Astrocyte of the spinal cord (primary cell): ENCODE measurements at regions not wholly inside any gene's neighbourhood (a gene's known extent, or its start where the extent isn't known, plus 50 kb on each side); places are given as distances from the start of the nearest gene placed in this dataset.

Experiments used
- DNase-seq: peaks from one replicate; pipeline ENCODE4 v3.0.0; 2011; ENCODE audit warnings: low read depth, low spot score
- H3K4me3 ChIP-seq: 2 replicates; pipeline ENCODE4 v1.5.1; 2011; ENCODE audit warnings: low read depth, mild to moderate bottlenecking, low read length, moderate library complexity
- in situ Hi-C: cut with HindIII; loops from 2 replicates; pipeline ENCODE4 v1.10.0; 2017; ENCODE audit warnings: low sequenced_read_pairs
- TF ChIP-seq, protein P1 (sequence below): IDR thresholded peaks from 2 replicates; pipeline ENCODE4 v1.5.1; 2012; ENCODE audit warnings: low read depth, mild to moderate bottlenecking, low read length, inconsistent platforms

DNA sequence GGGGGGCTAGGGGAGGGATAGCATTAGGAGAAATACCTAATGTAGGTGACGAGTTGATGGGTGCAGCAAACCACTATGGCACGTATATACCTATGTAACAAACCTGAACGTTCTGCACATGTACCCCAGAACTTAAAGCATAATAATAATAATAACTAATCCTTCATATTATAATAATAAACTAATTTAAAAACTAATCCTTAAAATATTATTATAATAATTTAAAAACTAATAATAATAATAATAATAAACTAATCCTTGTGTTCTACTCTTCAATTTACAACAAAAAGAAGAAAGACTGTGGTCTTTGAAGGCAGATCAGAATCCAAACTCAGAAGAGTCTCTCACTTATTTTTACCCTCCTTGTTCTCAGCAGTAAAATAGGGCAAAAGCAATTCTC, 774.9 kb downstream of the CDH8 start:
- H3K4me3 ChIP-seq: no peak overlapping the region
- TF ChIP-seq, protein P1, sequence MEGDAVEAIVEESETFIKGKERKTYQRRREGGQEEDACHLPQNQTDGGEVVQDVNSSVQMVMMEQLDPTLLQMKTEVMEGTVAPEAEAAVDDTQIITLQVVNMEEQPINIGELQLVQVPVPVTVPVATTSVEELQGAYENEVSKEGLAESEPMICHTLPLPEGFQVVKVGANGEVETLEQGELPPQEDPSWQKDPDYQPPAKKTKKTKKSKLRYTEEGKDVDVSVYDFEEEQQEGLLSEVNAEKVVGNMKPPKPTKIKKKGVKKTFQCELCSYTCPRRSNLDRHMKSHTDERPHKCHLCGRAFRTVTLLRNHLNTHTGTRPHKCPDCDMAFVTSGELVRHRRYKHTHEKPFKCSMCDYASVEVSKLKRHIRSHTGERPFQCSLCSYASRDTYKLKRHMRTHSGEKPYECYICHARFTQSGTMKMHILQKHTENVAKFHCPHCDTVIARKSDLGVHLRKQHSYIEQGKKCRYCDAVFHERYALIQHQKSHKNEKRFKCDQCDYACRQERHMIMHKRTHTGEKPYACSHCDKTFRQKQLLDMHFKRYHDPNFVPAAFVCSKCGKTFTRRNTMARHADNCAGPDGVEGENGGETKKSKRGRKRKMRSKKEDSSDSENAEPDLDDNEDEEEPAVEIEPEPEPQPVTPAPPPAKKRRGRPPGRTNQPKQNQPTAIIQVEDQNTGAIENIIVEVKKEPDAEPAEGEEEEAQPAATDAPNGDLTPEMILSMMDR: no peak

DNA sequence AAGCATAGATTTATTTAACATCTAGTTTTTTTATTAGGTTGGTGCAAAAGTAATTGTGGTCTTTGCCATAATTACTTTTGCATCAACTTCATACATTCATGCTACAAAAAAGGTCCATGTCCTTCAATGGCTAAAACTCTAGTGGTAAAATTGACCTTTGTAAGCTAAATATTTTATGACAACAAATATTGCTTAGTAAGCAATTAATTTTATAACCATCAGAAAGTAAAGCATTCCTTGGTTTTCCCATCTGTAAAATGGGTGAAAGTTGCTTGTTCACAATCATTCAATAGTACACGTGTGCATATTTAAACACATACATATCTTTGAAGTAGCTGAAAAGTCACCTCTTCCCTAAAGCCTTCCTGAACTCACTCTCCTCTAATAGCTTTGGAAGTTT, 789.6 kb downstream of the CDH8 start:
- in situ Hi-C loops: no loop called here
- no peak for DNase-seq
- H3K4me3 ChIP-seq: no peak overlapping the region
- TF ChIP-seq, protein P1: no peak

More for the DNA sequence above, 774.9 kb downstream of the CDH8 start:
- no peak for DNase-seq
- in situ Hi-C loops: no loop called here

DNA sequence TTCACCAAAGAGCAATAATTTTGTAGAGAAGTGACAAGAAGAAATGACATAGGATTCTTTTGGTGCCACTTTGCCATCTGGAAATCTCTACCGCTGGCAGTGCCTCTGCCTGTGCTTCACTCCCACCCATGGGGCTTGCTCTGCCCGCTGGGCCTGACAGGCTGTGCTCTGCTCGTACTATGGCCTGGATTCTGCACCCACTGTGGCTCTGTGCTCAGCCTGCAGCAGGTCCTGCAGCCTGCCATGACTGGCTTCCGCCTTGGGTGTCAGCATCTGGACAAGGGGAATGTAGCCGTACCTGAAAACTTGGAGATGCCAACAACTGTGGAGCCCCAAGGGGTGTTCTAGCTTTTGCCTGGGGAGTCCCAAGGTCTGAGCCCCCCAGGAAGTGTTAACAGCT, 792.3 kb downstream of the CDH8 start:
- in situ Hi-C loops: no loop called here
- H3K4me3 ChIP-seq: no peak overlapping the region
- DNase-seq: no peak
- TF ChIP-seq, protein P1: no peak

DNA sequence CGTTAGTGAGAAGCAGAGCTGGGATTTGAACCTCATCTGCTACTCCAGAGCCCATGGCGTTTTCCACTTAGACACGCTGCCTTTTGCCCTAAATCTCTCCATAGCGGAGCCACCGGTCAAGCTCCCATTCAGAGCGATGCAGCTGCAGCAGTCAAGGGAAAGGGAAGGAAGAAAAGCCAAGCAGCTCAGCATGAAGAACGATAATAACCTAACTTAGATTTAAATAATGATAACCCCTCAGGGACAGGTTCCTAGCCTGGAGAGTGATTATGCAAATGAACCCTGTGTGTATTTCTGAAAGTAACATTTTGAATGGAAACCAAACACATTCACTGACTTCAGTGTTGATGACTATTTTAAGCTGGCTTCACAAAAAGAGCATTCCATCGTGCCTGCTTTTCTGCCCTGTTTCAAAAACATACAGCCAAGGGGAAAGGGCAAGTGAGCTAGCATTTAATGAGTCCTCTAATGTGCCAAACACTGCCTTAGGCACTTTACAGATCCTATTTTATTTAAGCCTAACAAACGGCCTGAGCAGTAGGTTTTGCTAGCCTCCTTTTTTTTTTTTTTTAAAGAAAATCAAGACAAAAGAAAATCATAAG, 798.3 kb downstream of the CDH8 start:
- in situ Hi-C loops: no loop called here
- no peak for DNase-seq
- H3K4me3 ChIP-seq: no peak overlapping the region
- TF ChIP-seq, protein P1: no peak

DNA sequence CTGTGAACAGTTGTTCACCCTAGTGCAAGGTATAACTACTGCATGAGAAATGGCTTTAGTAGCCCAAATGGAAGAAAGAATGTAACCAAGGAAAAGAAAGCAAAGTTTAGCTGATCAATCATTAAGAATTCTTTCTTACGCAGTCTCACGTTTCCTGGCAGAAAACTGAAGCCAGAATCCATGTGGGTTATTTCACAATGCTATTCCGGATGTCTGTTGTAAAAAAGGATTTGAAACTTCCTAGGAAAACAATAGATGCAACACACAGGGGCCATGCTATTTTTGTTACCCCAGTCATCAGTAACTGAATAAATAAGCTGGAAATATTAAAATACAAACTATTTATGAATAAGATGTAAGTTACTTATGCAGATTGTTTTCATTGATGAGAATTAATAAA, 802.5 kb downstream of the CDH8 start:
- DNase-seq: no peak
- H3K4me3 ChIP-seq: no peak overlapping the region
- TF ChIP-seq, protein P1: no peak
- in situ Hi-C loops: no loop called here

DNA sequence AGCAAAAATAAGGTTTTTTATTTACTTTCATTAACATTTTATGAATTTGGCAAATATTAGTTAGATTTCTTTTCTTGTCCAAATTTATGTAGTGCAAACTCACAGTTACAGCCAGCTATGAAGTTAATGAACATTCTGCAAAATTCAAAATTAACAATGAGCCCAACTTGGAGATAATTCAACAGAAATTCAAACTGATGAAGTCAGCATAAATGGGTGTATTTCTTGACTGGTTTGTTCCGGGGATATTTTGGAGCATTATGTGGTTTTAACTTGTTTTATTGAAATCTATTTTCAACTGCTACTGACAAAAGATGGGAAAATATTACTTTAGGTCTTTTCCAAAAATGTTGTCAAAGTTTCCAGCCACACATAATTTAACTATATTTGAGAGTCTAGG, 807.9 kb downstream of the CDH8 start:
- TF ChIP-seq, protein P1: no peak
- in situ Hi-C loops: no loop called here
- no peak overlapping the region for H3K4me3 ChIP-seq
- no peak for DNase-seq

DNA sequence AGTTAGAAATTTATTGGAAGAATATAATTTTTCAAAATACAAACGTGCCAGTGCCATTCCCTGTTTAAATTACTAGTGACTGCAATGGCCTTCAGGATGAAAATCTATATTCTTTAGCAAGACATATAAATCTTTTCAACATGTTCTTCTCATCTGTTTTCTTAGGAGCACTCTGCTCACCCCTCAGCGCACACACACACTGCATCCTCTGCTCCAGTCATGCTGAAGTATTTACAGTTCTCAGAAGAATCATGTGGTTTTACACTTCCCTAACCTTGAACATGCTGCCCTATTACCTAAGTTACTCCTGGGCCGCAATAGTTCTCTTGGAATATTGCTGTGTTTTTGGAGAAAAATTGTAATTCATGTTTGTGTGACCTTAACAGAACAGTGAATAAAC, 820.6 kb downstream of the CDH8 start:
- no peak overlapping the region for H3K4me3 ChIP-seq
- in situ Hi-C loops: no loop called here
- TF ChIP-seq, protein P1: no peak
- no peak for DNase-seq
